ENCODE measurements at regions not wholly inside any gene's neighbourhood (a gene's known extent, or its start where the extent isn't known, plus 50 kb on each side); places are given as distances from the start of the nearest gene placed in this dataset.
"Not testable (repeated sequence)": the region's sequence is repeated elsewhere in the genome, so short reads cannot be mapped to it uniquely, and the experiment has no call there.

- no peak for DNase-seq (ENCODE audit: low read depth, low spot score)
- in situ Hi-C loops (cut with HindIII; ENCODE audit: low sequenced_read_pairs) = no loop called here
- TF ChIP-seq CTCF (IDR thresholded peaks at IDR 0.05; ENCODE audit: low read depth, low read length) = no peak
Measured at GRCh38 chr13:89199138-89199537, 1528.0 kb downstream of the SLITRK5 start.

GRCh38 chr13:89204435-89204834 is 1533.3 kb downstream of the SLITRK5 start:
- DNase-seq (ENCODE audit: low read depth, low spot score) = no peak
- no peak for TF ChIP-seq CTCF (IDR thresholded peaks at IDR 0.05; ENCODE audit: low read depth, low read length)
- H3K4me3 ChIP-seq (ENCODE audit: low read depth, low read length) = no peak overlapping the region
- in situ Hi-C loops (cut with HindIII; ENCODE audit: low sequenced_read_pairs) = no loop called here

More at GRCh38 chr13:89199138-89199537, 1528.0 kb downstream of the SLITRK5 start:
- no peak overlapping the region for H3K4me3 ChIP-seq (ENCODE audit: low read depth, low read length)

DNA sequence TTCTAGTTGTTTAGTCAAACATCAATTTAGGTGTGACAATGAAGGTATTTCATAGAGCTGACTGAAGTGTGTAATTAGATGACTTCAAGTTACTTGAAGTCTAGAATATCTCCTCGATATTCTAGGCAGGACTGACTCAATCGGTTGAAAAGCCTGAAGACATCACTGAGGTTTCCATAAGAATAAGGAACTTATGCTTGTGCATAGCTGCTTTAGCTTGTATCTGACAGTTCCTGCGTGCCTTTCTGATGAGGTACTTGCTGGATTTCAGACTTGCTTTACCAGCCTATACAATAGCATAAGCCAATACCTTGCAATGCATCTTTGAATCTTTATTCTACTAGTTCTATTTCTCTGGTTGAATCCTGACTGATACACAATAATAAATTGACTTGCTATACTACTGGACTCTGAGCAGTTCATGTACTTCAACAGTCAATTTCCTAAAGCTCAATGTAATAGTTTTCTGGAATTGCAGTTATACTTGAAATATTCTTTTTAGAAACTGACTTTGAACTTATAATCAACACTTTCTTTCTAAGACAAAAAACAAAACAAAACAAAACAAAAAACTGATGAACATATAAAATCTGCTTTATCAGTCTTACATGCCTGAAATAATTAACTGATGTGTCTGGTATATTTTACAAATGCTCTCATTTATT is 1534.8 kb downstream of the SLITRK5 start:
- TF ChIP-seq CTCF (IDR thresholded peaks at IDR 0.05; ENCODE audit: low read depth, low read length) = no peak
- no peak overlapping the region for H3K4me3 ChIP-seq (ENCODE audit: low read depth, low read length)
- DNase-seq (ENCODE audit: low read depth, low spot score) = no peak
- in situ Hi-C loops (cut with HindIII; ENCODE audit: low sequenced_read_pairs) = no loop called here

DNA sequence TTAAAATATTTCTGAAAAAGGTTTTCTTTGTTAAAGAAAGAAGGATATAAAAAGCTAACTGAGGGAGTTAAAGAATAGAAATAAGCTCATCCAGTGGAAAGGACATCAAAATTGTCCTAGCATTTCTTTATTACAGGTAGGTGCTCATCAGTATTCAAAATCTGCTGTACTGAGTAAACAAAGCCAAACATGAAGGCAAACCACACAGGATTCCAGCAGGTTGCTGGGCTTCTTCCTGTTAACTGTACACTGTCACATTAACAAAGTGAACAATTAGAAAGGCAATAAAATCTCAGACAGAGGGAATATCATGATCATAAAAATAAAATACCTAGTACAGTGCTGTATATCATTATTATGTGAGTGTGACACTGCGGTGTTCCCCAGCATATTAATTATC is 1541.0 kb downstream of the SLITRK5 start:
- no peak for TF ChIP-seq CTCF (IDR thresholded peaks at IDR 0.05; ENCODE audit: low read depth, low read length)
- no peak for DNase-seq (ENCODE audit: low read depth, low spot score)
- H3K4me3 ChIP-seq (ENCODE audit: low read depth, low read length) = no peak overlapping the region
- in situ Hi-C loops (cut with HindIII; ENCODE audit: low sequenced_read_pairs) = no loop called here

DNA sequence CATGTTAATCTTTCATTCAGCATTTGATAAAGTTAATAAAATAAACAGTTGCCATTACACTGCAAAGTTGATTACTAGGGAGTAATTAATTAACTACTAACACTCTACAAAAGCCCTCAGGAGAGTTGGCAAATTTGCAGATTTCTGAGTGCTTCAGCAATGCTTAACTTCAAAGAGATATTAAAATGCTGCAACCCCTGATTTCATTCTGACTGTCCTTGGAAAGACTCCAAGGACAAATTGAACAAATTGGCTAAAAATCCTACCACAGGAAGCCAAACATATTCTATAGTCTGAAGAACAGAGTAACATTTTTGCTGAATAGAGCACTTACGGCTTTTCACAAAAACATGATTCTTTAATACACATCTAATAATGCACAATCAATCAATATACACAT is 1543.0 kb downstream of the SLITRK5 start:
- in situ Hi-C loops (cut with HindIII; ENCODE audit: low sequenced_read_pairs) = no loop called here
- TF ChIP-seq CTCF (IDR thresholded peaks at IDR 0.05; ENCODE audit: low read depth, low read length) = no peak

GRCh38 chr13:89215319-89215718 is 1544.1 kb downstream of the SLITRK5 start:
- in situ Hi-C loops (cut with HindIII; ENCODE audit: low sequenced_read_pairs); DNase-seq (ENCODE audit: low read depth, low spot score); H3K4me3 ChIP-seq (ENCODE audit: low read depth, low read length): not testable (repeated sequence)

More for the DNA sequence above, 1543.0 kb downstream of the SLITRK5 start:
- H3K4me3 ChIP-seq (ENCODE audit: low read depth, low read length) = no peak overlapping the region
- peak; percentile 11 for DNase-seq (ENCODE audit: low read depth, low spot score)

GRCh38 chr13:89217813-89218212 is 1546.6 kb downstream of the SLITRK5 start:
- no peak for DNase-seq (ENCODE audit: low read depth, low spot score)
- no peak overlapping the region for H3K4me3 ChIP-seq (ENCODE audit: low read depth, low read length)
- no peak for TF ChIP-seq CTCF (IDR thresholded peaks at IDR 0.05; ENCODE audit: low read depth, low read length)
- in situ Hi-C loops (cut with HindIII; ENCODE audit: low sequenced_read_pairs) = no loop called here

All from astrocyte of the spinal cord (primary cell).